SK-N-SH treated with all-trans-retinoic acid at 6 μM for 48 hours (cell line): ENCODE measurements at regions not wholly inside any gene's neighbourhood (a gene's known extent, or its start where the extent isn't known, plus 50 kb on each side); places are given as distances from the start of the nearest gene placed in this dataset.

ENCODE experiments used
- ARNTL ChIP-seq: fragments of 450-650 bp; formaldehyde crosslinking; IDR thresholded peaks from 2 replicates; pipeline ENCODE4 v1.5.0; 2020; ENCODE audit warnings: low read depth, mild to moderate bottlenecking, moderate library complexity, borderline replicate concordance
- BACH2 ChIP-seq: fragments of 250-450 bp; sonication (Bioruptor Pico); IDR thresholded peaks from 2 replicates; pipeline ENCODE4 v1.9.0; 2021; ENCODE audit warnings: mild to moderate bottlenecking, borderline replicate concordance
- RARB ChIP-seq: fragments of 250-450 bp; sonication (Bioruptor Pico); IDR thresholded peaks from 2 replicates; pipeline ENCODE4 v1.8.0; 2021; ENCODE audit warnings: mild to moderate bottlenecking, moderate library complexity
- SNAI2 ChIP-seq: fragments of 250-450 bp; sonication (Bioruptor Pico); IDR thresholded peaks from 2 replicates; pipeline ENCODE4 v1.5.0; 2020; ENCODE audit warnings: mild to moderate bottlenecking, moderate library complexity
- TCF4 ChIP-seq: fragments of 250-450 bp; sonication (Bioruptor Pico); IDR thresholded peaks from 2 replicates; pipeline ENCODE4 v1.8.0; 2021; ENCODE audit warnings: mild to moderate bottlenecking, moderate library complexity, borderline replicate concordance
- ZFP30 ChIP-seq: fragments of 450-650 bp; formaldehyde crosslinking; IDR thresholded peaks from 2 replicates; pipeline ENCODE4 v1.5.0; 2022; ENCODE audit warnings: mild to moderate bottlenecking, moderate library complexity
- ZNF565 ChIP-seq: fragments of 450-650 bp; formaldehyde crosslinking; conservative IDR thresholded peaks from 2 replicates; pipeline ENCODE4 v1.5.0; 2020; ENCODE audit warnings: low read depth, mild to moderate bottlenecking, moderate library complexity
- ZNF8 ChIP-seq: fragments of 450-650 bp; formaldehyde crosslinking; IDR thresholded peaks from 2 replicates; pipeline ENCODE4 v1.5.0; 2020; ENCODE audit warnings: mild to moderate bottlenecking, moderate library complexity
- TF ChIP-seq, protein P1 (sequence below): fragments of 250-450 bp; sonication (Bioruptor Pico); IDR thresholded peaks from 2 replicates; pipeline ENCODE4 v1.8.0; 2020; ENCODE audit warnings: mild to moderate bottlenecking, moderate library complexity, borderline replicate concordance
- TF ChIP-seq, protein P2 (sequence below): fragments of 250-450 bp; sonication (Bioruptor Pico); IDR thresholded peaks from 2 replicates; pipeline ENCODE4 v1.5.0; 2020; ENCODE audit warnings: mild to moderate bottlenecking, moderate library complexity
- TF ChIP-seq, protein P3 (sequence below): fragments of 250-450 bp; sonication (Bioruptor Pico); IDR thresholded peaks from 2 replicates; pipeline ENCODE4 v1.5.1; 2020; ENCODE audit warnings: low read depth, mild to moderate bottlenecking, moderate library complexity

DNA sequence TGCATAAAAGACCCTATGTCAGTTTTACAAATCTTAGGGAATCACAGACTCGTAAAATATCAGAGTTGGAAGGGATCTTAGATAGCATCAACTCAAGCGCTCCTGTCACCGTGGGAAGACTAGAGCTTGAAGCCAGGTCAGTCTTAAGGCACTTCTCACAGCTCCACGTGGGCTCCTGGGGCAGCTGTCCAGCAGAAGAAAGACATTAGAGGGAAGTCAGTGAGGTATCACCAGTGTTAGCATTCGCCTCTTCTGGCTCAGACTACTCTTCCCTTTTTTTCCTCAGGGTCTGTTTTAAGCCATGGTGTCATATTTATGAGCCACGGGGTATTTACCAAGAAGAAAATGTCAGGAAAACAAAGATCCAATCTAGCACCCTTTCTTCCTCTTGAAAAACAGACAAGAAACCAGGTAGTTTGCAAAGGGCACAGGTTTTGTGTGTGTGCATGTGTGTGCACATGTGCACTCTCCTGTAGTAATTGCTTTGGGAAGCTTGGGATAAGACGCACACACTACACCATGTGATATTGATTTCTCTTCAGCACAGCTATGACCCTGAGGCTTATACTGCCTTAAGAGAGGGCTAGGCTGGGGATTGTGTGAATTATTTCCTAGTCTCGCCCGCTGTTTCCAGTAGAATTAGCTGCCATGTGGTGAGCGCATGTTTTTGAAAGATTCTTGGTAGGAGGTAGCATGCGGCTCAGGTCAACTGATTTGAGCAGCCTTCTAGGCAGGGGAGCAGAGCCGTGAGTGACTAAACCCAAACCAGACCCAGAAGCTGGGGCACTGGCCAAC is 61.0 kb upstream of the ELAC2 start:
- TF ChIP-seq, protein P1, sequence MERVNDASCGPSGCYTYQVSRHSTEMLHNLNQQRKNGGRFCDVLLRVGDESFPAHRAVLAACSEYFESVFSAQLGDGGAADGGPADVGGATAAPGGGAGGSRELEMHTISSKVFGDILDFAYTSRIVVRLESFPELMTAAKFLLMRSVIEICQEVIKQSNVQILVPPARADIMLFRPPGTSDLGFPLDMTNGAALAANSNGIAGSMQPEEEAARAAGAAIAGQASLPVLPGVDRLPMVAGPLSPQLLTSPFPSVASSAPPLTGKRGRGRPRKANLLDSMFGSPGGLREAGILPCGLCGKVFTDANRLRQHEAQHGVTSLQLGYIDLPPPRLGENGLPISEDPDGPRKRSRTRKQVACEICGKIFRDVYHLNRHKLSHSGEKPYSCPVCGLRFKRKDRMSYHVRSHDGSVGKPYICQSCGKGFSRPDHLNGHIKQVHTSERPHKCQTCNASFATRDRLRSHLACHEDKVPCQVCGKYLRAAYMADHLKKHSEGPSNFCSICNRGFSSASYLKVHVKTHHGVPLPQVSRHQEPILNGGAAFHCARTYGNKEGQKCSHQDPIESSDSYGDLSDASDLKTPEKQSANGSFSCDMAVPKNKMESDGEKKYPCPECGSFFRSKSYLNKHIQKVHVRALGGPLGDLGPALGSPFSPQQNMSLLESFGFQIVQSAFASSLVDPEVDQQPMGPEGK, result no peak
- no peak for TF ChIP-seq SNAI2 (CRISPR knock-in tag)
- TF ChIP-seq ZNF8 (CRISPR knock-in tag), result no peak
- TF ChIP-seq TCF4, result no peak
- no peak for TF ChIP-seq BACH2
- no peak for TF ChIP-seq ZNF565
- TF ChIP-seq RARB, result no peak
- TF ChIP-seq ZFP30, result no peak
- no peak for TF ChIP-seq ARNTL (CRISPR knock-in tag)
- TF ChIP-seq, protein P2, sequence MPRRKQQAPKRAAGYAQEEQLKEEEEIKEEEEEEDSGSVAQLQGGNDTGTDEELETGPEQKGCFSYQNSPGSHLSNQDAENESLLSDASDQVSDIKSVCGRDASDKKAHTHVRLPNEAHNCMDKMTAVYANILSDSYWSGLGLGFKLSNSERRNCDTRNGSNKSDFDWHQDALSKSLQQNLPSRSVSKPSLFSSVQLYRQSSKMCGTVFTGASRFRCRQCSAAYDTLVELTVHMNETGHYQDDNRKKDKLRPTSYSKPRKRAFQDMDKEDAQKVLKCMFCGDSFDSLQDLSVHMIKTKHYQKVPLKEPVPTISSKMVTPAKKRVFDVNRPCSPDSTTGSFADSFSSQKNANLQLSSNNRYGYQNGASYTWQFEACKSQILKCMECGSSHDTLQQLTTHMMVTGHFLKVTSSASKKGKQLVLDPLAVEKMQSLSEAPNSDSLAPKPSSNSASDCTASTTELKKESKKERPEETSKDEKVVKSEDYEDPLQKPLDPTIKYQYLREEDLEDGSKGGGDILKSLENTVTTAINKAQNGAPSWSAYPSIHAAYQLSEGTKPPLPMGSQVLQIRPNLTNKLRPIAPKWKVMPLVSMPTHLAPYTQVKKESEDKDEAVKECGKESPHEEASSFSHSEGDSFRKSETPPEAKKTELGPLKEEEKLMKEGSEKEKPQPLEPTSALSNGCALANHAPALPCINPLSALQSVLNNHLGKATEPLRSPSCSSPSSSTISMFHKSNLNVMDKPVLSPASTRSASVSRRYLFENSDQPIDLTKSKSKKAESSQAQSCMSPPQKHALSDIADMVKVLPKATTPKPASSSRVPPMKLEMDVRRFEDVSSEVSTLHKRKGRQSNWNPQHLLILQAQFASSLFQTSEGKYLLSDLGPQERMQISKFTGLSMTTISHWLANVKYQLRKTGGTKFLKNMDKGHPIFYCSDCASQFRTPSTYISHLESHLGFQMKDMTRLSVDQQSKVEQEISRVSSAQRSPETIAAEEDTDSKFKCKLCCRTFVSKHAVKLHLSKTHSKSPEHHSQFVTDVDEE (CRISPR knock-in tag), result no peak
- TF ChIP-seq, protein P3, sequence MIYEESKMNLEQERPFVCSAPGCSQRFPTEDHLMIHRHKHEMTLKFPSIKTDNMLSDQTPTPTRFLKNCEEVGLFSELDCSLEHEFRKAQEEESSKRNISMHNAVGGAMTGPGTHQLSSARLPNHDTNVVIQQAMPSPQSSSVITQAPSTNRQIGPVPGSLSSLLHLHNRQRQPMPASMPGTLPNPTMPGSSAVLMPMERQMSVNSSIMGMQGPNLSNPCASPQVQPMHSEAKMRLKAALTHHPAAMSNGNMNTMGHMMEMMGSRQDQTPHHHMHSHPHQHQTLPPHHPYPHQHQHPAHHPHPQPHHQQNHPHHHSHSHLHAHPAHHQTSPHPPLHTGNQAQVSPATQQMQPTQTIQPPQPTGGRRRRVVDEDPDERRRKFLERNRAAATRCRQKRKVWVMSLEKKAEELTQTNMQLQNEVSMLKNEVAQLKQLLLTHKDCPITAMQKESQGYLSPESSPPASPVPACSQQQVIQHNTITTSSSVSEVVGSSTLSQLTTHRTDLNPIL, result no peak
